Erythroblast (primary cell): ENCODE measurements at regions not wholly inside any gene's neighbourhood (a gene's known extent, or its start where the extent isn't known, plus 50 kb on each side); places are given as distances from the start of the nearest gene placed in this dataset.

Source experiments
- GATA1 ChIP-seq: IDR thresholded peaks from 2 replicates; pipeline ENCODE4 v1.6.1; 2011; ENCODE audit warnings: low read depth, mild to moderate bottlenecking, control low read depth, low read length, moderate library complexity
- POLR2A ChIP-seq: IDR thresholded peaks from 2 replicates; pipeline ENCODE4 v1.6.1; 2011; ENCODE audit warnings: mild to moderate bottlenecking, low read length

DNA sequence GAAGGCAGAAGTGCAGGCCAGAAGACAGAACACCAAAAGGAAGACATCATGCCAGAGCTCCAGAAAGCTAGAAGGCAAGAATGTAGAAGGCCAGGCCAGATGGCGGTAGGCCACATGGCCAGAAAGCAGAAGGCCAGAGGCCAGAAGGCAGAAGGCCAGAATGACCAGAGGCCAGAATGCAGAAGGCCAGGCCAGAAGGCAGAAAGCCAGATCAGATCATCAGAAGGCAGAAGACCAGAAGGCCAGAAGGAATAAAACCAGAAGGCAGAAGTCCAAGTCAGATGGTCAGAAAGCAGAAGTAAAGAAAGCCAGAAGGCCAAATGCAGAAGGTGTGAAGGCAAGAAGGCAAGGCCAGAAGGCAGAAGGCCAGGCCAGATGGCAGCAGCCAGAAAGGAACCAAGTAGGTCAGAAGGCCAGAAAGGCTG lies 185.0 kb downstream of the TUBA3C start:
- TF ChIP-seq POLR2A (no peak), GATA1 (no peak)
